Caco-2 (cell line): ENCODE measurements at regions not wholly inside any gene's neighbourhood (a gene's known extent, or its start where the extent isn't known, plus 50 kb on each side); places are given as distances from the start of the nearest gene placed in this dataset.

Experiments
- BruUV-seq: library from RNA; stranded (reverse); fragments of 400-500 nt; replicated peaks from 2 replicates; lab custom pipeline; 2021; lab: Mats Ljungman, UMichigan
- CTCF ChIA-PET: fragments of 300-600 bp; sonication (Branson Sonifier 250); formaldehyde crosslinking; loops from one replicate; lab custom pipeline; 2022; ENCODE audit warnings: antibody characterized with exemption; lab: Charles Lee
- POLR2A ChIA-PET: fragments of 300-600 bp; sonication (Branson Sonifier 250); formaldehyde crosslinking; loops from one replicate; lab custom pipeline; 2022; ENCODE audit warnings: antibody characterized with exemption; lab: Charles Lee
- DNase-seq, 2 experiments: peaks; one replicate each; pipeline versions ENCODE4 v3.0.0 to v3.0.0-alpha.2; 2020 to 2022
- H3K27me3 ChIP-seq: replicated peaks from 2 replicates; pipeline ENCODE4 v1.6.0; 2011; ENCODE audit warnings: low read length; ENCODE audit not compliant: control insufficient read depth, insufficient read depth
- H3K36me3 ChIP-seq: 2 replicates; pipeline ENCODE4 v1.5.1; 2011; ENCODE audit warnings: low read length; ENCODE audit not compliant: control insufficient read depth, insufficient read depth
- H3K4me1 ChIP-seq: fragments of 250-450 bp; sonication (Bioruptor Pico); 2 replicates; pipeline ENCODE4 v1.5.1; 2020; ENCODE audit warnings: mild to moderate bottlenecking
- H3K4me3 ChIP-seq: 2 replicates; pipeline ENCODE4 v1.5.1; 2011; ENCODE audit warnings: low read depth, mild to moderate bottlenecking, control low read depth, low read length
- H3K9me3 ChIP-seq: fragments of 250-450 bp; sonication (Bioruptor Pico); 2 replicates; pipeline ENCODE4 v1.5.1; 2020; ENCODE audit warnings: mild to moderate bottlenecking, moderate library complexity
- H3K27ac Mint-ChIP-seq: one replicate; pipeline ENCODE4 v1.8.0; 2022; ENCODE audit warnings: mixed read lengths; ENCODE audit not compliant: unreplicated experiment
- H3K27me3 Mint-ChIP-seq: one replicate; pipeline ENCODE4 v1.8.0; 2022; ENCODE audit warnings: mixed read lengths; ENCODE audit not compliant: insufficient read depth, unreplicated experiment
- H3K36me3 Mint-ChIP-seq: one replicate; pipeline ENCODE4 v1.8.0; 2022; ENCODE audit warnings: mild to moderate bottlenecking, mixed read lengths; ENCODE audit not compliant: insufficient read depth, unreplicated experiment
- H3K4me1 Mint-ChIP-seq: one replicate; pipeline ENCODE4 v1.8.0; 2022; ENCODE audit warnings: low read depth, mixed read lengths; ENCODE audit not compliant: unreplicated experiment
- H3K4me3 Mint-ChIP-seq: one replicate; pipeline ENCODE4 v1.8.0; 2022; ENCODE audit warnings: mild to moderate bottlenecking, moderate library complexity, mixed read lengths; ENCODE audit not compliant: unreplicated experiment
- H3K9me3 Mint-ChIP-seq: one replicate; pipeline ENCODE4 v1.8.0; 2022; ENCODE audit warnings: mixed read lengths; ENCODE audit not compliant: unreplicated experiment
- CTCF ChIP-seq, 2 experiments: fragments of 200-600 bp in 1 of 2; IDR thresholded peaks; 1 replicate in 1 of 2; 2 replicates in 1 of 2; pipeline versions ENCODE4 v1.5.1 to v1.8.0; 2011 to 2022; ENCODE audit warnings: antibody characterized with exemption in 1 of 2, control low read depth in 1 of 2, inconsistent platforms in 1 of 2, low read depth in 1 of 2, low read length in 1 of 2, mild to moderate bottlenecking in 1 of 2, moderate library complexity in 1 of 2; ENCODE audit not compliant: insufficient read depth in 1 of 2, severe bottlenecking in 1 of 2, unreplicated experiment in 1 of 2
- intact Hi-C: fragments of 100-400 bp; cut with micrococcal nuclease; formaldehyde crosslinking; loops from one replicate; pipeline ENCODE4 v1.10.0; 2022; ENCODE audit not compliant: unreplicated experiment

GRCh38 chr13:103410002-103410401 lies 343.8 kb upstream of the SLC10A2 start:
- Histone ChIP-seq H3K4me1 (no peaks in the 10 kb centered on the region), H3K36me3 (no peaks in the 10 kb centered on the region), H3K4me3 (no peak overlapping the region), H3K9me3 (no peaks in the 10 kb centered on the region), H3K27me3 (no peaks in the 10 kb centered on the region)
- no peak overlapping the region for H3K27ac Mint-ChIP-seq
- no peak for TF ChIP-seq CTCF (IDR thresholded peaks at IDR 0.05; ENCODE audit: insufficient read depth in 1 of 2, low read depth in 1 of 2, low read length in 1 of 2, severe bottlenecking in 1 of 2, unreplicated experiment in 1 of 2)
- no TSS peak for BruUV-seq
- intact Hi-C loops, result no loop called here
- no peak overlapping the region for H3K4me3 Mint-ChIP-seq
- ChIA-PET POLR2A (no interaction called here), CTCF (no interaction called here)
- no peak for DNase-seq
- peaks cover 3% of the 10 kb centered on the region for H3K27me3 Mint-ChIP-seq
- H3K4me1 Mint-ChIP-seq, result no peaks in the 10 kb centered on the region
- H3K36me3 Mint-ChIP-seq, result no peaks in the 10 kb centered on the region
- H3K9me3 Mint-ChIP-seq, result no peaks in the 10 kb centered on the region

- CTCF ChIA-PET, result no interaction called here
- H3K4me3 Mint-ChIP-seq, result no peak overlapping the region
- H3K27ac Mint-ChIP-seq, result no peak overlapping the region
- H3K36me3 Mint-ChIP-seq, result no peaks in the 10 kb centered on the region
- intact Hi-C loops, result no loop called here
- Histone ChIP-seq H3K36me3 (no peaks in the 10 kb centered on the region), H3K4me1 (no peaks in the 10 kb centered on the region), H3K9me3 (no peaks in the 10 kb centered on the region), H3K4me3 (no peak overlapping the region), H3K27me3 (no peaks in the 10 kb centered on the region)
- no TSS peak for BruUV-seq
- TF ChIP-seq CTCF (IDR thresholded peaks at IDR 0.05; ENCODE audit: insufficient read depth in 1 of 2, low read depth in 1 of 2, low read length in 1 of 2, severe bottlenecking in 1 of 2, unreplicated experiment in 1 of 2), result no peak
- no peak for DNase-seq
- H3K27me3 Mint-ChIP-seq, result peaks cover 3% of the 10 kb centered on the region
- no peaks in the 10 kb centered on the region for H3K4me1 Mint-ChIP-seq
- POLR2A ChIA-PET, result no interaction called here
- H3K9me3 Mint-ChIP-seq, result no peaks in the 10 kb centered on the region
Measured at GRCh38 chr13:103406967-103407366, 340.8 kb upstream of the SLC10A2 start.

- no peaks in the 10 kb centered on the region for H3K9me3 ChIP-seq
- no peak for DNase-seq
- Mint-ChIP-seq H3K4me3 (no peak overlapping the region), H3K36me3 (no peaks in the 10 kb centered on the region), H3K9me3 (no peaks in the 10 kb centered on the region), H3K4me1 (no peaks in the 10 kb centered on the region), H3K27ac (no peak overlapping the region), H3K27me3 (no peaks in the 10 kb centered on the region)
- H3K4me3 ChIP-seq, result no peak overlapping the region
- CTCF ChIA-PET, result no interaction called here
- BruUV-seq, result no TSS peak
- intact Hi-C loops, result no loop called here
- no peaks in the 10 kb centered on the region for H3K36me3 ChIP-seq
- H3K4me1 ChIP-seq, result no peaks in the 10 kb centered on the region
- TF ChIP-seq CTCF (IDR thresholded peaks at IDR 0.05; ENCODE audit: insufficient read depth in 1 of 2, low read depth in 1 of 2, low read length in 1 of 2, severe bottlenecking in 1 of 2, unreplicated experiment in 1 of 2), result no peak
- no peaks in the 10 kb centered on the region for H3K27me3 ChIP-seq
- POLR2A ChIA-PET, result no interaction called here
Measured at GRCh38 chr13:103405297-103405696, 339.1 kb upstream of the SLC10A2 start.
